GM12873 (cell line): ENCODE measurements at regions not wholly inside any gene's neighbourhood (a gene's known extent, or its start where the extent isn't known, plus 50 kb on each side); places are given as distances from the start of the nearest gene placed in this dataset.

ENCODE experiments used
- TF ChIP-seq, protein P1 (sequence below): IDR thresholded peaks from 2 replicates; pipeline ENCODE4 v1.5.1; 2012; ENCODE audit warnings: low read depth, mild to moderate bottlenecking, moderate library complexity, low read length, control low read depth; ENCODE audit not compliant: insufficient read depth; ENCODE audit errors: missing control alignments

DNA sequence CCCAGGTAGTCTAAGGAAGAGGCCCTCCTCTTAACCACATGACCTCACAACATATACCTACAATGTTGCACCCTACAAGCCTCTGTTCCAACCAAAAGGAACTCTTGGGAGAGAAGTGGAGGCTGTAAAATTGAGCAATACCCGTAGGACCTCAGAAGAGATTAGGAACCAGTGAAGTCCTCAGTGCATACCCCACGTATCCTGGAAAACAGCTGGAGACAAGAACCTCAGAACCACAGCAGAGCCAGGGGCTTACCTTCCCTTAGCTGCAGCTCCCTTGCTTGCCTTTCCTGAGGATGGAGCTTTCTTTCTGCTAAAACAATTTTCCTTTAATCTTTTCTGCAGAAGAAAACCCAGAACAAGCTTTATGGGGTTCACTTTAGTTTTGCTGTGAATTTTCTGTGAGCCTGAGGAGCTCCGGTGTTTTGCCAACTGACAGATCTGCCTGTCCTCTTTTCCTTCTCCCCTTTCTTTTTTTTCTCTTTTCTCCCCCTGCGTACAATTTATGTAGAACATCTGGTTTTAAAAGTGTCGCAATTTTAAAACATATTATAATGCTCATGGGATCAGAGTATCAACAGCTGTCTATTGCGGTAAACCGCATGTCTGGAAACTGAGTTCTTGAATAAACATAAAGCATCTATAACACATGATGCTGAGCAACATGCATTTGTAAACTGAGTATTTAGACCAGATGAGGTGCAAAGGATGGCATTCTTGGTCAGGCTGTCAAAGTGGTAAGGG, 226.4 kb upstream of the MAF start:
- TF ChIP-seq, protein P1, sequence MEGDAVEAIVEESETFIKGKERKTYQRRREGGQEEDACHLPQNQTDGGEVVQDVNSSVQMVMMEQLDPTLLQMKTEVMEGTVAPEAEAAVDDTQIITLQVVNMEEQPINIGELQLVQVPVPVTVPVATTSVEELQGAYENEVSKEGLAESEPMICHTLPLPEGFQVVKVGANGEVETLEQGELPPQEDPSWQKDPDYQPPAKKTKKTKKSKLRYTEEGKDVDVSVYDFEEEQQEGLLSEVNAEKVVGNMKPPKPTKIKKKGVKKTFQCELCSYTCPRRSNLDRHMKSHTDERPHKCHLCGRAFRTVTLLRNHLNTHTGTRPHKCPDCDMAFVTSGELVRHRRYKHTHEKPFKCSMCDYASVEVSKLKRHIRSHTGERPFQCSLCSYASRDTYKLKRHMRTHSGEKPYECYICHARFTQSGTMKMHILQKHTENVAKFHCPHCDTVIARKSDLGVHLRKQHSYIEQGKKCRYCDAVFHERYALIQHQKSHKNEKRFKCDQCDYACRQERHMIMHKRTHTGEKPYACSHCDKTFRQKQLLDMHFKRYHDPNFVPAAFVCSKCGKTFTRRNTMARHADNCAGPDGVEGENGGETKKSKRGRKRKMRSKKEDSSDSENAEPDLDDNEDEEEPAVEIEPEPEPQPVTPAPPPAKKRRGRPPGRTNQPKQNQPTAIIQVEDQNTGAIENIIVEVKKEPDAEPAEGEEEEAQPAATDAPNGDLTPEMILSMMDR: no peak

DNA sequence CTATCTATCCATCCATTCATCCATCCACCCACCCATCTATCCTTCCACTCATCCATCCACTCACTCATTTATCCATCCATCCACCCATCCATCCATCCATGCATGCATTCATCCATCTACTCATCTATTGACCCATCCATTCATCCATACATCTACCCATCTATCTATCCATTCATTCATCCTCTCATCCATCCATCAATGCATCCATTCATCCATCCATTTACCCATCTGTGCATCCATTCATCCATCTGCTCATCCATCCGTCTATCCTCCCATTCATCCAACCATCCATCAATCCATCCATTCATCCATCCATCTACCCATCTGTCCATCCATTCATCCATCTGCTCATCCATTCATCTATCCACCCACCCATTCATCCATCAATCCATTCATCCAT, 224.5 kb upstream of the MAF start:
- TF ChIP-seq, protein P1: no peak

DNA sequence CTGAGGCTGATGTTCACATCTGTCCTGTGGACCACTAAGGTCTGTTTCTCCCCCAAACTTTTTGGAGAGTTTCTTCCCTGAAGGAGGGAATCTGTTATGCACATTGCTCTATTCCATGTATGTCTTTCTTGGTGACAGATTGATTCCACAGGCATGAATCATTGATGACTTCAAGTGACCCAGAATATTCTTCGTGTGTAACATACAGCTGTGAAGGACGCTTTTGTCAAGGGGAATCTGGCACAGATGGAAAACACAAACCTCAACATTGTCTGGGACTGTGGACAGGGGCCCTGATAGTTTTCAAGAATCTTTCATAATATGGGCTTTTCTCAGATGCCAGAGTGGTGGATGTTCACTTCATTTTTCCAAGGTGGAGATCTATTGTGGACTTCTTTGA, 223.1 kb upstream of the MAF start:
- TF ChIP-seq, protein P1: no peak

DNA sequence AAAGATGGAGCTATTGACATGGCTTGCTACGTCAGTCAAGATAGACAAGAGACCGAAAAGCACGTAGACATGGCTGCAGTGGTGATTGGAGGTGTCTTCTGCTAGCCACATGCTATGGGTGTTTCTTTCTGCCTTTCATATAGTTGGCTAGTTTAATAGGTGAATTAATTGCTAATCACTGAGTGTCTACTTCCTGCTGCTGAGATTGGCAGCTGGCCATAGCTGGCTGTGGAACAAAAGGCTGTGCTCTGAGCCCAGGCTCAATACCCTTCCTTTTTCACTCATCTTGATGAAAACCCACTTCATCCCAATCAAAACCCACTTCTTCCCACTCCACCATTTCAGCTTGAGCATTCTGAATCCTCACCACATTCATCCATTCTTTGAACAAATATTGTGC, 221.4 kb upstream of the MAF start:
- TF ChIP-seq, protein P1: no peak

DNA sequence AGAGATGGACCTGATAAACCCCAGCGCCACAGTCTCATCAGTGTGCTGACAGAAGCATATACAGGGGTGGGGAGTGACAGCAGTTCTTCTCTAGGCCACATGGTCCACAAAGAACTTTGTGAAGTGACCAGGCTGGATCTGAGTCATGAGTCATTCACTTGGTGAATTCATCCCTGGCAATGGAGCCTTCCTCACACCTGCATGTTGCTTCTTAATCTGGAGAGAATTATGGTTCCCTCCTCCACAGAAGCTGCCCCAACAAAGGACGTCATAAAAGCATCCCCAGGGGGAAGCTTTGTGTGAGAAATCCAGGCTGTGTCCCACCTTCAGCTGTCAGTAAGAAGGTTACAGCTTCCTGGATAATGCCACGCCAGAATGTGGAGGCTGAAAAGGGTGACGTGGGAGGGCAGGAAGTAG, 215.6 kb upstream of the MAF start:
- TF ChIP-seq, protein P1: no peak

DNA sequence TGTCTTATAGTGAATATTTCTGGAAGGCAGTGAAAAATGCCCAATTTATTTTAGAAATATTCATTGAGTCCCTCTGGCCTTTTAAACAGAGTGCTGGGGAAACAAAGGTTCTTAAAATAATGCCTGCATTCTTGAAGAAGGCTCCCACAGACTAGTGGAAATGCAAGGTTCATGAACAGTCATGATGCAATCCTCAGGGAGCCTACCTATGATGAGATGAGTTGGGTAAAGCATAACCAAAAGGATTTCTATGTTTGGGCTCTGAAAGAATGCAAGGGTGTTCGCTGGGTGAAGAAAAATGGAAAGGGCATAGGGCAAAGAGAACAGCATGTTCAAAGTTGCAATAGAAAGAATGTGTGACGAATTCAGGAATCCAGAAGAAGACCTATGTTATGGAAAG, 214.5 kb upstream of the MAF start:
- TF ChIP-seq, protein P1: no peak

DNA sequence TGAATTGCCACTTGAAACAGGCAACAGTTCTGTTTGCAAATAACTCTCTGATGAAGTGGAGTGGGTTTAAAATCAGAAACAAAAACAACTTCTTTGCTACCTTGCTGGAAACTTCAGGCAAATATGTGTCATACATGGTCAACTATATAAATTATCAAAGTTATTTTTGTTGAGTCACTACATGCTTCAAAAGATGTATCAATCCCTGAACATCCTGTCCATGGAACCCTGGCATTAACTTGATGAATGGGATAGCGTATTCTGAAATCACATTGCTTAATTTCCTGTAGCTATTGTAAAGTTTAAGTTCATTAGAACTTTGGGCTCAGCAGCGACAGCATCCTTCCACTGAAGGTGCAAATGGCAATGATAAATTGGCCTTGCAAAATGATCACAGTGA, 213.6 kb upstream of the MAF start:
- TF ChIP-seq, protein P1: no peak
